Heart left ventricle (tissue), 13 donors: ENCODE measurements at regions not wholly inside any gene's neighbourhood (a gene's known extent, or its start where the extent isn't known, plus 50 kb on each side); places are given as distances from the start of the nearest gene placed in this dataset.

ENCODE experiments used
- POLR2A ChIP-seq, 2 donors: fragments of 450-650 bp; IDR thresholded peaks; one replicate each; pipeline ENCODE4 v1.6.1; 2017; ENCODE audit warnings: antibody characterized with exemption in 2 of 2, mild to moderate bottlenecking in 2 of 2, moderate library complexity in 2 of 2
- TF ChIP-seq, protein P1 (sequence below), 12 donors: fragments of 200-600 bp; sonication (generic) in 4 of 12; IDR thresholded peaks; one replicate each; pipeline versions ENCODE4 v1.5.0 to v1.8.0; 2018 to 2022; ENCODE audit warnings: antibody characterized with exemption in 12 of 12, mild to moderate bottlenecking in 5 of 12
- donor health status: ischemic (EF 13 %, LVEDD 7.1; RV severe dilation, severe dysfunction).
- donor health status: DM: no; HTN: yes; CAD: no.
- donor health status: DM: no; HTN: no; CAD: no.
- donor health status: ischemic (EF 25% LVEDD 6.9; RV normal size, moderate dysfunction).
- donor health status: ischemic (EF 25% LVEDD 5.7; RV mildly dilated, moderate dysfunction).
- donor health status: ischemic (EF 35%, LVEDD 5.7; RV mildly dilated, moderate dysfunction).
- donor health status: nonischemic (EF 11% LVEDD 7.7; RV severe dilation, severe dysfunction).
- donor health status: DM: yes; HTN: yes; CAD: no.
- donor health status: PGD.
- donor health status: ischemic (EF 29% LVEDD 5.4; RV normal size, mild dysfunction).
- donor health status: nonischemic (EF 23%, LVEDD 6.1; RV moderate dilation, normal function).

DNA sequence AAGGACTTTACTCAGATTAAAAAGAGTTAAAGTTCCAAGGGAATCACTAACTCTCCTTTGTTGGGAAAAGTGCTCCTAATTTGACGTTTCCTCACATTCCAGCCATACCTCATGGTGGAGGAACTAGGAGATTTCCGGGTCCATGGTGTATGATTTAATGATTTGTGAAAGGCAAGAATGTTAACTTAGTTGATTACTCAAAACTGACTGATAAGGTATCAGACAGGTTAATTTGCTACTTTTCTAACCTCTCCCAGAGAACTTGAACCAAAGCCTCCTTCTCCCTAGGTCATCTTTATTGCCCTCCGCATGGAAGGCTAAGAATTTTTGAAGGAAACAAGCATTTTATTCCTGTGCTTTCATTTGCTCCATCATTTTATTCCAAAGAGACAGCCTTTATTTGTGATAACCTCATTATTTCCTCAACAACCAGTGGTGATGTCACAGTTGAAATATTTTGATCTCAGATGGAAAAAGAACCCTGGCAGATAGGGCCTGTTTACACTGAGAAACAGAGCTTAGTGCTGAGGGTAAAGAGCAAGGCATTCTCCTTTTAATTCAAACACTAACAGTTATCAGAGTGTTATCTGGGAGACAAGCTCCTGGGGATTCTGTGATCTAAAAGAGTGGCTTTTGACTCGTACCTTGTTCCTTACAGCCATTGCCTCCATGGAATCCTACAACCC, 57.4 kb upstream of the BMP2 start:
- TF ChIP-seq, protein P1, sequence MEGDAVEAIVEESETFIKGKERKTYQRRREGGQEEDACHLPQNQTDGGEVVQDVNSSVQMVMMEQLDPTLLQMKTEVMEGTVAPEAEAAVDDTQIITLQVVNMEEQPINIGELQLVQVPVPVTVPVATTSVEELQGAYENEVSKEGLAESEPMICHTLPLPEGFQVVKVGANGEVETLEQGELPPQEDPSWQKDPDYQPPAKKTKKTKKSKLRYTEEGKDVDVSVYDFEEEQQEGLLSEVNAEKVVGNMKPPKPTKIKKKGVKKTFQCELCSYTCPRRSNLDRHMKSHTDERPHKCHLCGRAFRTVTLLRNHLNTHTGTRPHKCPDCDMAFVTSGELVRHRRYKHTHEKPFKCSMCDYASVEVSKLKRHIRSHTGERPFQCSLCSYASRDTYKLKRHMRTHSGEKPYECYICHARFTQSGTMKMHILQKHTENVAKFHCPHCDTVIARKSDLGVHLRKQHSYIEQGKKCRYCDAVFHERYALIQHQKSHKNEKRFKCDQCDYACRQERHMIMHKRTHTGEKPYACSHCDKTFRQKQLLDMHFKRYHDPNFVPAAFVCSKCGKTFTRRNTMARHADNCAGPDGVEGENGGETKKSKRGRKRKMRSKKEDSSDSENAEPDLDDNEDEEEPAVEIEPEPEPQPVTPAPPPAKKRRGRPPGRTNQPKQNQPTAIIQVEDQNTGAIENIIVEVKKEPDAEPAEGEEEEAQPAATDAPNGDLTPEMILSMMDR (IDR thresholded peaks at IDR 0.05): no peak
- TF ChIP-seq POLR2A (IDR thresholded peaks at IDR 0.05): no peak
